GM21717 (cell line): ENCODE measurements at regions not wholly inside any gene's neighbourhood (a gene's known extent, or its start where the extent isn't known, plus 50 kb on each side); places are given as distances from the start of the nearest gene placed in this dataset.

Experiments used
- ATAC-seq: cut with Tn5 transposase; IDR thresholded peaks from one replicate; pipeline ENCODE4 v1.9.1; 2021; ENCODE audit warnings: mild to moderate bottlenecking, moderate library complexity; ENCODE audit not compliant: unreplicated experiment

DNA sequence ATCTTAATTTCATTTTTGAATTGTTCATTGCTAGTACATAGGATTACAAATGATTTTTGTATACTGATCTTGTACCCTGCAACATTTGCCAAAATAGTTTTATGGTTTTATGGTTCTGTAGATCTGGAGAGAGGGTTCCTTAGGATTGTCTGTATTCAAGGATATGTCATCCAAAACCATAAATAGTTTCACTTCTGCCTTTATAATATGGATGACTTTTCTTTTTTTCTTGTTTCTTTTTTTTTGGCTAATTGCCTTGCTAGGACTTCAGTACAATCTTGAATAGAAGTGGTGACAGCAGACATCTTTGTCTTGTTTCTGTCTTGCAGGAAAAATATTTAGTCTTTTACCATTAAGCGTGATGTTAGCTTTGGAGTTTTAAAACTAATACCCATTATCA lies 383.9 kb upstream of the HS6ST1 start:
- no peak for ATAC-seq

DNA sequence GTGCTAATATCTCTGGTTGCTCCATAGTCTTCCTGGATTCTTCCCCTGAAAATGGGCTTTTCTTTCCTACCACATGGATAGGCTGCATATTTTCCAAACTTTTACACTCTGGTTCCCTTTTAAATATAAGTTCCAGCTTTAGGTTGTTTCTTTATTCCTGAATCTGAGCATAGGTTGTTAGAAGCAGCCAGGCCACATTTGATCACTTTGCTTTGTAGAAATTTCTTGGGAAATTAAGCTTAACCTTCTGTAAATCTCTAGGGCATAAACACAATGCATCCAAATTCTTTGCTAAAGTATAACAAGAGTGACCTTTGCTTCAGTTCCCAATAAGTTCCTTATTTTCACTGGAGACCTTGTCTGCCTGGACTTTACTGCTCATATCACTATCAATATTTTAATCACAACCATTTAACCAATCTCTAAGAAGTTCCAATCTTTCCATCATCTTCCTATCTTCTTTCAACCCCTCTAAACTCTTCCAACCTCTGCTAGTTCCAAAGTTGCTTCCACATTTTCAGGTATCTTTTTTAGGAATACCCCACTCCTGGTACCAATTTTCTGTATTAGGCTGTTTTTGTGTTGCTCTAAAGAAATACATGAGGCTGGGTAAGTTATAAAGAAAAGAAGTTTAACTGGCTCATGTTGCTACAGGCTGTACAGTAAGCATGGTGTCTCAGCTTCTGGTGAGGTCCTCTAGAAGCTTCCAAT lies 389.6 kb upstream of the HS6ST1 start:
- ATAC-seq: no peak

DNA sequence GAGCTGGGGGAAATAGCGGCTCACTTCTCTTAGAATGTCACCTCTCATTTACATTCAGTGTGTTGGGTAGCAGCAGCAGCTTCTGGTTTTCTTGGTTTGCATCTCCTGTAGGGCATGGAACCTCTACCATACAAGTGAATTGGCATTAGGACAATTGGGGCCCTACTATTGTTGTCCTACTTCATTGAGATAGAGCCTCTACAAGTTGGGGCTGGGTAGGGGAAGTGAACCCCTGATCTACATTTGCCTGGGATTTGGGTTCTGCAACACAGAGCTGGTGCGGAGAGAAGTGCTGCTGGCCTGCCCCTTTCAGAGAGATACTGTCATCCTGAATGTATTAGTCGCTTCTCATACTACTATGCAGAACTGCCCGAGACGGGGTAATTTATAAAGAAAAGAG lies 391.6 kb upstream of the HS6ST1 start:
- no peak for ATAC-seq

DNA sequence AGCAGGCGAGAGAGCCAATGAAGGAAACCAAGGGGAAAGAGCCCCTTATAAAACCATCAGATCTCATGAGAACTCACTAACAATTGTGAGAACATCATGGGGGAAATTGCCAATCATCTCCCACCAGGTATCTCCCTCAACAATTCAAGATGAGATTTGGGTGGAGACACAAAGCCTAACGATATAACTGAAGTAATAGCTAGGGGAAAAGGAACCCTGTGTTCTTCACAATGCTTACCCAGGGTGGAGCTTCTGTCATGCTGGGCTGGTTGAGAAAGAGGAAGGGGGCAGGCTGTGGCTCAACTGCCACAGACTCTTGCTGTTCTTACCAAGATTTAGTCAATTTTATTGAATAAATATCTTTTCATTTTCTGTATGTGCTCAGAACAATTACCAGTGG lies 392.1 kb upstream of the HS6ST1 start:
- no peak for ATAC-seq

DNA sequence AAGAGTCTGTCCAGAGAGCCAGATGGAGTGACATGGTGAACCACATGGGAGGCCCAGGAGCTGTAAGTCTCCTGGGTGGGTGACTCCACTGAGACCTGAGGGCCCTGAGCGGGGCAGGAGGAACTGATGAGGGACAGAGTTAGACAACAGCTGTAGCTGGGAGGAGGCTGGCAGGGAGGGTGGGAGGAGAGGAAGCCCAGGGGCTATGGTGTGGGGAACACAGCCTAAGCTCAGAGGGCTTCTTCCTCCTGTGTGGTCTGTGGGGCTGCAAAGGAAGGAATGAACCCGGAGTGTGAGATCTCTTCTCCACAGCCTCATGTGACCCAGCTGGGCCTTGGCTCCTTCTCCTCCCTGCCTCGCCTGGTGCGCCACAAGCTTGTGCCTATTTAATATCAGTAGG lies 395.6 kb upstream of the HS6ST1 start:
- no peak for ATAC-seq

DNA sequence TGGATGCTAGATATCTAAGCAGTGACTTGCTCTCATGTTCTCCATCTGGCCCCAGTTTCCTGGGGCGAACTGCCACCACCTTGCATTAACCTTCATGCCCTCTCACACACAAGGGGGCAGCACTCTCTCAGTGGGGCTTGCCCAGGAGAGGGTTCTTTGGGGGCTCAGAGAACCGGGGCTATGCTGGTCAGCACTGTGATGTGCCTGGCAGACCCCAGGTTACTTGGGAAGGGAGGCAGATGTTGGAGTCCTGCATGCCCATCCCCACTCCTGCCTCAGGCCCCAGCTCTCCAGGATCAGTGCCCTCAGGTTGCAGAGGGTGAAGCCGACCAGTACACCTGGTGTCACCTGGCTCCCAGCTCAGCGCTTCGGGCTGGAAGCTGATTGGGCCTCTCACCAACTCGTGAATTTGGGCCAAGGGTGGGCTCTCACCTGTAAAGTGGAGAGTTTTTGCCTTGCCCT lies 396.2 kb upstream of the HS6ST1 start:
- no peak for ATAC-seq

DNA sequence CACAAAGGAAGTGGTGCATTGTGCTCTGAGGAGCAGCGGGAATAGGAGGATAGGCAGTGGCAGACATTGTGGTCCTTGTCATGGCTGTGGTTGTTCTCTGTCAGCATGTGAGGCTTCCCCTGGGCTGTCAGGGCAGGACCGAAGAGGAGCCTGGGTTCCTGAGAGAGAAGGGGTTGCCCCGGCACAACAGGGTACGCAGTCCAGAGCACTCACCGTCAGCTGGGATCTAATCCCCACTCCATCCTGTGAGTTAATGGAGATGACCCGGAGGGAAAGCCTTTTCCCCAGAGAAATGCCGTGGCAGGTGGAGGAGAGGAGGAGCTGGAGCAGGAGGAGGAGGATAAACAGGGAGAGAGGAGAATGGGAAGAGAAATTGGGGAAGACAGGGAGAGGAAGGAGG lies 396.7 kb upstream of the HS6ST1 start:
- ATAC-seq: no peak

DNA sequence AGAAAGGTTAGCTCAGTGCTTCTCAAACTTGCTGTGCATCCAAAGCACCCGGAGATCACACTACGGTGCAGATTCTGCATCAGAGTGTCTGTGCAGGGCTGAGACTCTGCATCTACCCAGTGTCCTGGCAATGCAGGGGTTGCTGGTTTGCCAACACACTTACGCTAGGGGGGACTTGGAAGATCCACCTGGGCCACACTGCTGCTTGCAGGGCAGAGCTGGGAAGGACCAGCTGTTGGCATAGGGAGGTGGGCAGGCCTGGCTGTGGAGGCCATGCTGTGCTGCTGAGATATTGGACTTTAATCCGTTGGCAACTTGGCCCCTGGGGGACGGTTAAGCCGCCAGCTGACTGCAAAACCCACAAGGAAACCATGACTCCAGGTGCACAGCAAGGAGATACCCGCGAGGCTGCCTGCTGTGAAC lies 397.6 kb upstream of the HS6ST1 start:
- ATAC-seq: no peak

DNA sequence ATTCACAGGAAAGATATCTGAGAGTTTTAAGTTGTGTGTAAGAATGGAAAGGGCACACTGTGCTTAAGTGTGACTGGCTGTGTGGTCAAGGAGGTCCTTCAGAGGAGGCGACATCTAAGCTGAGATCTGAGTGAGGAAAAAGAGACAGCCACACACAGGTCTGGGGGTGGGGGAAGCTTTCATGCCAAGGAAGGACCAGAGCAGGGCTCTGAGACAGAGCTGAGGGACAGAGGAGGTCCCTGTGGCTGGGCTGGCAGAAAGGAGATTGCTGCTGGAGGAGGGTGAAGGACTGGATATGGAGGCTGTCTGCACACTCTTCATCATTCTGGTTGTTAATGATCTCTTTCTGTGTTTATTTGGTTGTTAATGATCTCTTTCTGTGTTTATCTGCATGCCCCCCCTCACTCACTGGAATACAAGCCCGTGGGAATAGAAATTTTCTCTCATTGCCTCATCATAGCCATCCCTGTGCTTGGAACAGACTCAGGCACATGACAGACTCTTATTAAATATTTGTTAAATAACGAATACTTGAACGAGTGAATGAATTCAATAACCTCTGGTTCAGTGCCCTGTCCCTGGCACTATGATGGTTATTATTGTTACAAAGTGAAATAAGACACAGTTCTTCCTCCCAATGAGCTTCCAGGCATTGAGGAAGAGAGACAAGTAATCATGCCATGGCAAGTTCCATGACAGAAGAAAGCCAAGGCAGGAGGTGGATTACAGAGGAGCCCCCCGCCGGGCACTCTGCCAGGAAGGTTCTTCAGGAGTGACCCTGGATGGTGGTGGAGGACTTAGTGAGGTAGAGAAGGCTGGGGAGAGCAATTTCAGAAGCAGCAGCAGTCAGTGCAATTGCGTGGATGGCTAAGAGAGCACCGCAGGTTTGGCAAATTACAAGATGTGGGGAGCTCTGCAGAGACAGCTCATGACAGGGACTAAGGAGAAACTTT lies 399.4 kb upstream of the HS6ST1 start:
- no peak for ATAC-seq

DNA sequence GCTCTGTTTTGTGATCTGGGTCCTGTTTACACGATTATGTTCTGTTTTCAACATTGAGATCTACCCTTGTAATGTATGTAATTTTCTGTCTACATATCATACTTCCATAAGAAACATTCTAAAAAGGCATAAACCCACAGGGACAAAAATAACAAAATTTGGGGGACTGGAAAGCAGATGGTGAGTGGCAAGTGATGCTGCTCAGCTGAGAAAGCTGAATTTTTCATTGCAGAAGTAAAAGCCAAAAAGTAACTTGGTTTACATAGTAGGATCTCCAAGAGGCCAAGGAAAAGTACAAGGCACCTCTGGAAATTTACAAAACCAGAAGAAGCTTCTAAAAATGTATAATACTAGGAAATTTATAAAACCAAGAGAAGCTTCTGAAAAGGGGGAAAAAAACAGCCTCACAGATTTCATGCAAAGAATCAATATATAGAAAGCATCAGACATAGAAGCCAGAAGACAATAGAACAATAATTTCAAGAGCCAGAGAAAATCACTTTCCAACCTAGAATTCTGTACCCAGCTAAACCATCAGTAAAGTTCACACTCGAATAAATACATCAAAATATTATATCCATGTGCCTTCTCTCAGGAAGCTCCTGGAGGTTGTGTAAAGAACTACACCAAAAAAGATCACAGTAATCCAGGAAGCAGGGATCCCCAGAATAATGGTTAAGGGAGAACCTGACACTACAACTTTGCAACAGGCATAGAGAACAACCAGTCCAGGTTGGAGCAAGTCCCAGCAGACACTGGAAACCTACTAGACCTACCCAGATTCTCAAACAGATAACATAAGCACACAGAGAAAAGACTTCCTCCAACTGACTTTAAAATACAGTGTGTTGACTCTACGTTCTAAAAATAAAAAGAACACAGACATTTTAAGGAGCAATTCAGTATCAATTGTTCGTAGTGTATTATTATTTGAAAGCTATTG lies 401.7 kb upstream of the HS6ST1 start:
- no peak for ATAC-seq

DNA sequence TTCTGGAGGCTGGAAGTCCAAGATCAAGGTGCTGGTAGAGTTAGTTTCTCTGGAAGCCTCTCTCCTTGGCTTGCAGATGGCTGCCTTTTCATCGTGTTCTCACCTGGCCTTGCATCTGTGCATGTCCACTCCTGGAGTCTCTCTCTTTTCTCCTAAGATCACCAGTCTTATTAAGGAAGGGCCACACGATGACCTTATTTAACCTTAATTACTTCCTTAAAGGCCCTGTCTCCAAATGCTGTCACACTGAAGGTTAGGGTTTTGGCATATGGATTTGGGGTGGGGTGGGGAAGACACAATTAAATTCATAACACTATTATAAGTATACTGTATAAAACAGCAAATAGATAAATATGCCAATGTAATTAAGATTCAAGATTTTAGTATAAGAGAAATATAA lies 402.4 kb upstream of the HS6ST1 start:
- no peak for ATAC-seq

DNA sequence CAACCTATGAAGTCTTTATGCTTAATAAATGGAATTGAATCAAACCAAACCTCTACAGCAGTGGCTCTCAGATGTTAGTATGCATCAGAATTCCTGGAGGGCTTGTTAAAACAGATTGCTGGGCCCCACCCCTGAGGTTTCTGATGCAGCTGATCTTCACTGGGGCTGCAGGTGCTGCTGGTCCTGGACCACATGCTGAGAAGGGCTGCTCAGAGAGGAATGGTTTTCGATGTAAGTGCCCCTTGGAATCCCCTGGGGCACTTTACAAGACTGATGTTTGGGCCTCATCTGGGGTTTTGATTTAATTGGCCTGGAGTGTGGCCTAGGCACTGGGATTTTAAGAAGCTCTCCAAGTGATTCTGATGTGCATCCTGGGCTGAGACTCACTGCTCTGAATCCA lies 403.8 kb upstream of the HS6ST1 start:
- ATAC-seq: no peak

DNA sequence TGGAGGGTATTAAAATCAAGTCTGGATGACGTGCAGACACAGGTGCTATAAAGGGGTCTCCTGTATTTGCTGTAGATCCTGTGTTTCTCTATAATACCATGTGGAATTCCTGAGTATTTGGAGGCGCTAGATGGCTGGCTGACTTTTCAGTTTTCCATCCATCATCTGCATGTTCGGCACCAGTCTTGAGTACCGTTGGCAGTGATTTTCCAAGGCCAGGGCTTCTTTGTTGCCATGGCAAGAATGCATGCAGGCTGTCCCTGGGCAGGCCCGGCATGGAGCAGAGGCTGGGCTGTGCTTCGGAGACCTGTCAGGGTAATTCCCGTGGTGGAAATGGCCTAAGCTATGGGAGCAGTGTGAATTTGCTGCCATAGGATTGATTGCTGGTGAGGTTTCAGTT lies 405.9 kb upstream of the HS6ST1 start:
- ATAC-seq: no peak

DNA sequence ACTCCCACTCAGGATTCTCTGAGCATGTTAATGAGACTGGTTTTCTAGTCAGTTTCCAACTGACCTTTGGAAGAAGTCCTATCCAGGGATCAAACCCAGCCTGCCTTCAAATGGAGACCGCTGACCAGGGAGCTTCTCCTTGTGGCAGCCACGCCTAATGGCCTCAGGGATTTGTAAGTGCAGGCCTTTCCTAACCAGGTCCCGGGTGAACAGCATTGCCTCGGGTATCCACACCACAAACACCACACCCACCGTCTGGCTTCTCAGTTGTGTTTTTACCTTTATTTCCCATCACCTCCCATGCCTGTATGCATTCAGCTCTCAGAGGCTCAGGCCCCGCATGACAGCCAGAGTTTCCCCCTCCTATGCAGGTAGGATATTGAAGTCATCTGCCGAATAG lies 406.3 kb upstream of the HS6ST1 start:
- no peak for ATAC-seq

DNA sequence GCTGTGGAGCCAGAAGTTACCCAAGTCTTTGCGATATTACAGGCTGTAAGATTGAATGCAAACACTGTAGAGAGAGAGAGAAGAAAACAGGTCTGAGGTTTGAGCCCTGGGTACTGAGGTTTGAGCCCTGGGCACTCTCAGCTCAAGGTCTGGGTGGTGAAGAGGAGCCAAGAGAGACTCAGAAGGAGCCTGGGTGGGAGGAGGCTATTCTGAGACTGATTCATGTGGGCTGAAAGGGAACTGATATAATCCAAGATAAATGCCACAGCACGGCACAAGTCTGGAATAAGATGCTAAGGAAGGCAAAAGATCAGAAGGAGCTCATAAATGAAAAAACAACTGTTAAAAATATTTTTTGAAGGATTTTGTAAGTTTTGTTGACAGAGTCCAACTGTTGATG lies 407.6 kb upstream of the HS6ST1 start:
- no peak for ATAC-seq

DNA sequence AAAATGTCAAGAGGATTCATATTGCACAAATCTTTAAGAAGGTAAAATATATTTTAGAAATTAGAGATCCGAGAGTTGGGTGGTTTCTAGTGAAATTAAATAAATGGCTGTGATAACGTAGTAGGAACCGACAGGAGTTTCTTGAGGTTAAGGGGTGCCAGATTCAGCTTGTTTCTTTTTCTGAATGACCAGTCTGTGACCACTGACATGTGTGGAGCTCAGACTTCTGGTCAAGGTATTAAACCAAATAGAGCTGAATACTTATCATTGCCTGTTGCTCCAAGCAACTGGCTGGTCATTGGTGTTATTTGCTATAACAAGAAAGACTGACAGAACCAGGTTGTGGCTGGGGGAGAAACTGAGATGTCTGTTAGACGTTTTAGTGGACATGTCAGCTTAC lies 408.2 kb upstream of the HS6ST1 start:
- no peak for ATAC-seq

DNA sequence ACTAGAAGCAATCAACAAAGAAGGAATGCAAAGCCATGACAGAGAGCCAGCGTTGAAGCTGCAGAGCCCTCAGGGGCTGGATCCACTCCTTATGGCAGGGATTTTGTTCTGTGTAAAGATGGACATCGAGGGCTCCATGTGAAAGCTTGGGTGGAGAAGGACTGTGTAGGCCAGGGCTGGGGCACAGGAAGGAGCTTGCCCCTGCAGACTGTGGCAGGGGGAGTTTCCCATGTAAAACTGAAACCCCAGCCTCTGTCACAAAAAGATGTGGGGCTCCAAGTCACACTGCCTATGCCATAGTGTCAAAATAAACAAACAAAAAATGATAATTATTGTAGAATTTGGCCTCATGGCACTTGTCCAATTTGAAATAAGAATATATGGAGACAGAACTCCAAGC lies 408.7 kb upstream of the HS6ST1 start:
- ATAC-seq: peak; percentile 74

DNA sequence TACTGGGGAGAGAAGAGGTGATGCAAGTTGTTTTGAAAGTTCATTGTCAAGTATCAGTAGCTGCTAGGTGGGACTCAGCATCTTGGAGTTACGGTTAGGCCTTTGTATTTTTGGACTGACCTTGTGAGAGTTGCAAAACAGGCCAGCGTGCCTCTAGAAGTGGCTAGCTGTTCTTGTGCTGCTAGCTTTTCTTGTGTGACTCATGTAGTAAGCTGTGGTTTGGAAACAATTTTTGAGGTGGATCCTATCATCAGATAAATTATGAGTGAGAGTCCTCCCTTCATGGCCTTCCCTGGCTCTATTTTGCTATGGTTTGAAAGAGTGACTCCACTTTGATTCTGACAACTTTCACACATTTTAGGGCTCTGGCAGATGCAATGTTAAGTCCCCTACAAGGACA lies 409.2 kb upstream of the HS6ST1 start:
- peak; percentile 25 for ATAC-seq

DNA sequence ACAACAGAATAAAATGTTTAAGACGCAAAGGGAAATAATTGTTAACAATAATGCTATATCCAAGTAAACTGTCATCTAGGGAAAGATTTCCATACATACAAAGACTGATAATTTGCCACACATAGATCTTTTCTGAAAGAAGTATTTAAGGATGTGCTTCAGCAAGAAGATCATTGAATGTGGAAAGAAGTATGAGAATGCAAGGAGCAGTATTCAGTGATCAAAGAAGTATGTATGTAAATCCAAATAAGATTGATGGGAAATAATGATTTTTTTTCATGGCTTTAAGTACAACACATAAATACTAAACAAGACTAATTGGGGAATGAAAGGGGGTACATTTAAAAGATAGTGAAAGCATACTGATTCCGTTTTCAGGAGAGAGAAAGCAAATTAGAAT lies 410.4 kb upstream of the HS6ST1 start:
- no peak for ATAC-seq

DNA sequence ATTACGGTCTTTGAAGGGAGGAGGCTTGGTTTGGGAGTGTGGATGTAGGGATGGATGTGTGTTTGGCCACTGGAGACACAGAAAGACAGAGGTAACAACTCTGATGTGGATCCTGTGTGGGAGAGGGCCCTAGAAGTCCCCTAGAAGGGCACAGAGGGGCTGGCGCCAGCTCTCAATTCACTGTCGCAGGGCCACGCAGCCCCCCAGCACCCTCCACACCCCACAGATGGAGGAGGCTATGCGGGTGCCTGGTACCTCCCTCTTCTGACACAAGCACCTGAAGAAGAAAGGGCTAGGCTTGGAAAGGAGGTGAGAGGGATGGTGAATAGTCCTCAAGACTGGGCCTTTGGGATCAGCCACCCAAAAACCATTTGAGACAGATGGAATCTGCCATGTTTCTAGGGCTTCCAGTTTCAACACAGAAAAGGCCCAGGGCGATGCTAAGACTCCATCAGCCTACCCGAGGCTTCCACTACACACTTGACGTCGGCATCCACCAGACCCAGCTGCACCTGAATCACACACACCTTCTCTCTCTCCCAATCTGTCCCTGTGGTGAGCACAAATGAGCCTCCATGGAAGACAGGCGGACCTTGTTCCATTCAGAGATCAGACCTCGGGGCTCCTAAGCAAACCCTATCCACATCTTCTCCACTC lies 413.5 kb upstream of the HS6ST1 start:
- no peak for ATAC-seq
